NB4 (cell line): ENCODE measurements at regions not wholly inside any gene's neighbourhood (a gene's known extent, or its start where the extent isn't known, plus 50 kb on each side); places are given as distances from the start of the nearest gene placed in this dataset.

Source experiments
- POLR2A ChIP-seq: IDR thresholded peaks from 2 replicates; pipeline ENCODE4 v1.6.1; 2011; ENCODE audit warnings: mild to moderate bottlenecking; ENCODE audit not compliant: insufficient read length; ENCODE audit errors: extremely low read depth
- TF ChIP-seq, protein P1 (sequence below): IDR thresholded peaks from one replicate; pipeline ENCODE4 v1.5.1; 2012; ENCODE audit warnings: low read depth, low read length

DNA sequence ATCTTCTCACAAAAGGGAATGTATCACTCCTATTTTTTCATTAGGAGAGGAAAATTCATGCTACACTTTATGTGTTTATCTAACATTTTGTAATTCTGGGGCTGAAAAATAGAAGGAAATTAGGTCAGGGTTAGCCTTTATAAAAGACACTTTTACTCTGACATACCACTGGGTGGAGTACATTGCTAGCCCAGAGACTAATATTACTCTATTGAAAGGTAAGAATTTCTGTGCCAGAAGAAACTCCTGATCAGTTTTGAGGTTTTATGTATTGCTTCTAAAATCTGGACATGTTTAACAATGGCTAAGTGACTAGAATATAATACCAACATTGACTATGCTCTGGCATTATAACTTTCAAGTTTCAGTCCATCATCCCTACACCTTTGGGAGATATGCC is 724.6 kb downstream of the USP25 start:
- TF ChIP-seq, protein P1, sequence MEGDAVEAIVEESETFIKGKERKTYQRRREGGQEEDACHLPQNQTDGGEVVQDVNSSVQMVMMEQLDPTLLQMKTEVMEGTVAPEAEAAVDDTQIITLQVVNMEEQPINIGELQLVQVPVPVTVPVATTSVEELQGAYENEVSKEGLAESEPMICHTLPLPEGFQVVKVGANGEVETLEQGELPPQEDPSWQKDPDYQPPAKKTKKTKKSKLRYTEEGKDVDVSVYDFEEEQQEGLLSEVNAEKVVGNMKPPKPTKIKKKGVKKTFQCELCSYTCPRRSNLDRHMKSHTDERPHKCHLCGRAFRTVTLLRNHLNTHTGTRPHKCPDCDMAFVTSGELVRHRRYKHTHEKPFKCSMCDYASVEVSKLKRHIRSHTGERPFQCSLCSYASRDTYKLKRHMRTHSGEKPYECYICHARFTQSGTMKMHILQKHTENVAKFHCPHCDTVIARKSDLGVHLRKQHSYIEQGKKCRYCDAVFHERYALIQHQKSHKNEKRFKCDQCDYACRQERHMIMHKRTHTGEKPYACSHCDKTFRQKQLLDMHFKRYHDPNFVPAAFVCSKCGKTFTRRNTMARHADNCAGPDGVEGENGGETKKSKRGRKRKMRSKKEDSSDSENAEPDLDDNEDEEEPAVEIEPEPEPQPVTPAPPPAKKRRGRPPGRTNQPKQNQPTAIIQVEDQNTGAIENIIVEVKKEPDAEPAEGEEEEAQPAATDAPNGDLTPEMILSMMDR: no peak
- TF ChIP-seq POLR2A: no peak
